Neural cell (in vitro differentiated cells): ENCODE measurements at regions not wholly inside any gene's neighbourhood (a gene's known extent, or its start where the extent isn't known, plus 50 kb on each side); places are given as distances from the start of the nearest gene placed in this dataset.

Experiments used
- H2AFZ ChIP-seq: fragments of 200-600, 300-800 bp; sonication (generic), shearing (Covaris generic); 2 replicates; pipeline ENCODE4 v1.6.0; 2014; ENCODE audit warnings: low read depth, mild to moderate bottlenecking, antibody characterized with exemption, low read length, moderate library complexity
- H3F3A ChIP-seq: fragments of 200-600 bp; shearing (Covaris generic); 2 replicates; pipeline ENCODE4 v1.6.1; 2016; ENCODE audit warnings: mild to moderate bottlenecking, moderate library complexity, mixed read lengths, antibody characterized with exemption, low read length; ENCODE audit not compliant: insufficient read depth, poor library complexity, severe bottlenecking
- H3K27ac ChIP-seq: fragments of 200-600, 300-800 bp; sonication (generic), shearing (Covaris generic); 2 replicates; pipeline ENCODE4 v1.5.1; 2014; ENCODE audit warnings: mild to moderate bottlenecking, low read length, moderate library complexity
- H3K27me3 ChIP-seq: fragments of 300-800, 200-600 bp; sonication (generic), shearing (Covaris generic); 2 replicates; pipeline ENCODE4 v1.6.0; 2014; ENCODE audit warnings: mild to moderate bottlenecking, low read depth, low read length, moderate library complexity; ENCODE audit not compliant: insufficient read depth
- H3K36me3 ChIP-seq: fragments of 300-800, 200-600 bp; sonication (generic), shearing (Covaris generic); 2 replicates; pipeline ENCODE4 v1.5.1; 2014; ENCODE audit warnings: mild to moderate bottlenecking, antibody characterized with exemption, low read length, moderate library complexity; ENCODE audit not compliant: insufficient read depth
- H3K4me2 ChIP-seq: fragments of 300-800, 200-600 bp; sonication (generic), shearing (Covaris generic); 2 replicates; pipeline ENCODE4 v1.6.0; 2014; ENCODE audit warnings: mild to moderate bottlenecking, low read length
- H3K4me3 ChIP-seq: fragments of 300-800, 200-600 bp; sonication (generic), shearing (Covaris generic); 2 replicates; pipeline ENCODE4 v1.5.1; 2014; ENCODE audit warnings: mild to moderate bottlenecking, low read length, moderate library complexity
- H3K79me2 ChIP-seq: fragments of 200-600 bp; shearing (Covaris generic); replicated peaks from 2 replicates; pipeline ENCODE4 v1.6.0; 2014; ENCODE audit warnings: mild to moderate bottlenecking, low read length, moderate library complexity; ENCODE audit not compliant: insufficient read depth
- H3K9ac ChIP-seq: fragments of 300-800, 200-600 bp; sonication (generic), shearing (Covaris generic); 2 replicates; pipeline ENCODE4 v1.6.1; 2016; ENCODE audit warnings: mild to moderate bottlenecking, low read length, mixed read lengths
- H3K9me2 ChIP-seq: fragments of 200-600 bp; shearing (Covaris generic); 2 replicates; pipeline ENCODE4 v1.6.1; 2016; ENCODE audit warnings: mild to moderate bottlenecking, low read length, mixed read lengths; ENCODE audit not compliant: insufficient read depth
- H3K9me3 ChIP-seq: fragments of 200-600, 300-800 bp; sonication (generic), shearing (Covaris generic); 2 replicates; pipeline ENCODE4 v1.6.1; 2016; ENCODE audit warnings: mild to moderate bottlenecking, mixed run types, low read length, moderate library complexity, mixed read lengths
- H4K20me1 ChIP-seq: fragments of 200-600 bp; shearing (Covaris generic); 2 replicates; pipeline ENCODE4 v1.6.1; 2016; ENCODE audit warnings: mild to moderate bottlenecking, mixed run types; ENCODE audit not compliant: insufficient read depth
- EP300 ChIP-seq: fragments of 450-650 bp; conservative IDR thresholded peaks from 2 replicates; pipeline ENCODE4 v1.6.1; 2014; ENCODE audit warnings: antibody characterized with exemption, mild to moderate bottlenecking, moderate library complexity; ENCODE audit not compliant: poor library complexity, severe bottlenecking
- EZH2 ChIP-seq: fragments of 200-600, 300-800 bp; shearing (Covaris generic), sonication (generic); IDR thresholded peaks from 2 replicates; pipeline ENCODE4 v1.6.1; 2014; ENCODE audit warnings: antibody characterized with exemption, low read length, borderline replicate concordance, mild to moderate bottlenecking; ENCODE audit not compliant: insufficient read depth, poor library complexity, severe bottlenecking
- MXI1 ChIP-seq: fragments of 450-650 bp; conservative IDR thresholded peaks from 2 replicates; pipeline ENCODE4 v1.6.1; 2014; ENCODE audit warnings: antibody characterized with exemption, mild to moderate bottlenecking; ENCODE audit not compliant: poor library complexity, severe bottlenecking
- RAD21 ChIP-seq: fragments of 450-650 bp; conservative IDR thresholded peaks from 2 replicates; pipeline ENCODE4 v1.6.1; 2014; ENCODE audit warnings: antibody characterized with exemption, mild to moderate bottlenecking, moderate library complexity
- SMC3 ChIP-seq: fragments of 450-650 bp; conservative IDR thresholded peaks from 2 replicates; pipeline ENCODE4 v1.6.1; 2014; ENCODE audit warnings: antibody characterized with exemption, mild to moderate bottlenecking, moderate library complexity; ENCODE audit not compliant: poor library complexity
- TF ChIP-seq, protein P1 (sequence below): IDR thresholded peaks from 2 replicates; pipeline ENCODE4 v1.6.1; 2012; ENCODE audit warnings: borderline replicate concordance
- TF ChIP-seq, protein P2 (sequence below): fragments of 450-650 bp; IDR thresholded peaks from 2 replicates; pipeline ENCODE4 v1.5.1; 2014; ENCODE audit warnings: antibody characterized with exemption, mild to moderate bottlenecking, moderate library complexity; ENCODE audit not compliant: poor library complexity, severe bottlenecking

DNA sequence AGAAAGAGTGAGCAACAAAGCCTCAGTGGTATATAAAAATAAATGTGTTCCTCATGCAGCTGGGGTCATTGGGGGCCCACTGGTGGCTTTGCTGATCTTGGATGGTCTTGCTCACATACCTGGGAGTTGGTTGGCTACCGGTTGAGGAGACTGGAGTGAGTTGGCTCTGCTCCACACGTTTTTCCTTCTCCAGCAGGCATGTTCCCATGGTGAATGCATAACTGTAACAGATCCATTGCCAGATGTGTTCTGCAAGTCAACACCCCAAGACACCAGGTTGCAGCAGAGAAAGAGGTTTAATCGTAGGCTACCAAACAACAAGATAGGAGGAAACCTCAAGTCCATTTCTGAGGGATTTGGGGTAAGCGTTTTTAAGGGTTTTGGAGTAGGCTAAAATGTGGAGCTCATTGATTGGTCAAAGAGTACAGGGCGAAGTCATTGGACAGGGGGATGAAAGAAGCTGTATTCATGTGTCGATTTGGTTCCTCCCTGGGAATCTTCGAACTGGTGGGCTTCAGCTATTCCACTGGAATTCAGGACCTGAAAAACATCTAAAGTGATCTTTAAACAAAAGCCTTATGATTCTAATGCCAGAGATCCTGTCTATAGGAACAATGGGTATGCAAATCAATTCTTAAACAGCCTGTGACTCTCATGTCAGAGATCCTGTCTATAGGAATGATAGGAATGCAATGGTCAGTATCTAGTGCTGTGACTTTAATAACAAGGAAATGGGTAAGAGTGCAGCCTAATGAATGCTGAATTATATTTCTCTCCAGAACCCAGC, 467.5 kb upstream of the C16orf82 start:
- H3K27me3 ChIP-seq, result no peaks in the 10 kb centered on the region
- no peak overlapping the region for H2AFZ ChIP-seq
- H3K79me2 ChIP-seq, result no peaks in the 10 kb centered on the region
- H3K27ac ChIP-seq, result no peak overlapping the region
- H3K4me2 ChIP-seq, result no peak overlapping the region
- H3K9ac ChIP-seq, result no peak overlapping the region
- no peaks in the 10 kb centered on the region for H3K9me2 ChIP-seq
- no peak overlapping the region for H3K4me3 ChIP-seq
- H3K9me3 ChIP-seq, result no peaks in the 10 kb centered on the region
- H3K36me3 ChIP-seq, result no peaks in the 10 kb centered on the region
- H3F3A ChIP-seq, result no peaks in the 10 kb centered on the region
- no peaks in the 10 kb centered on the region for H4K20me1 ChIP-seq
- TF ChIP-seq EZH2, result no peak

DNA sequence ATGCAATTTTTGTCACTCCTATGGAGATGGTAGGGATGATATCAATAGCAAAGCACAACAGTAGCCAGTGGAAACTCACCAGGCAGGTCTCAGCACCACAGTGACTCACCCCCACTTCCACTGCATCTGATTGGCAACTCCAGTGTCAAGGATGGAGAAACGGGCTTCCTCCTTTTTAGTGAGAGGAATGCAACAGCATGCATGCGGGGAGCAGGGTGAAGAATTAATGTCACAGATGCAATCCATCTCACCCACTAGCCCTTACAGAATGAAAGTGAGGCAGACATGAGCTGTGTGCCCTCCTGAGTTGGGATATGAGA, 467.0 kb upstream of the C16orf82 start:
- H3K79me2 ChIP-seq, result no peaks in the 10 kb centered on the region

More for the DNA sequence above, 467.0 kb upstream of the C16orf82 start:
- Histone ChIP-seq H3K9ac (no peak overlapping the region), H3K4me3 (no peak overlapping the region), H4K20me1 (no peaks in the 10 kb centered on the region), H2AFZ (no peak overlapping the region), H3K9me3 (no peaks in the 10 kb centered on the region), H3K27me3 (no peaks in the 10 kb centered on the region), H3K36me3 (no peaks in the 10 kb centered on the region), H3K9me2 (no peaks in the 10 kb centered on the region), H3K4me2 (no peak overlapping the region), H3F3A (no peaks in the 10 kb centered on the region), H3K27ac (no peak overlapping the region)
- TF ChIP-seq EP300, result no peak
- TF ChIP-seq MXI1, result no peak
- no peak for TF ChIP-seq EZH2
- no peak for TF ChIP-seq SMC3
- TF ChIP-seq, protein P1, sequence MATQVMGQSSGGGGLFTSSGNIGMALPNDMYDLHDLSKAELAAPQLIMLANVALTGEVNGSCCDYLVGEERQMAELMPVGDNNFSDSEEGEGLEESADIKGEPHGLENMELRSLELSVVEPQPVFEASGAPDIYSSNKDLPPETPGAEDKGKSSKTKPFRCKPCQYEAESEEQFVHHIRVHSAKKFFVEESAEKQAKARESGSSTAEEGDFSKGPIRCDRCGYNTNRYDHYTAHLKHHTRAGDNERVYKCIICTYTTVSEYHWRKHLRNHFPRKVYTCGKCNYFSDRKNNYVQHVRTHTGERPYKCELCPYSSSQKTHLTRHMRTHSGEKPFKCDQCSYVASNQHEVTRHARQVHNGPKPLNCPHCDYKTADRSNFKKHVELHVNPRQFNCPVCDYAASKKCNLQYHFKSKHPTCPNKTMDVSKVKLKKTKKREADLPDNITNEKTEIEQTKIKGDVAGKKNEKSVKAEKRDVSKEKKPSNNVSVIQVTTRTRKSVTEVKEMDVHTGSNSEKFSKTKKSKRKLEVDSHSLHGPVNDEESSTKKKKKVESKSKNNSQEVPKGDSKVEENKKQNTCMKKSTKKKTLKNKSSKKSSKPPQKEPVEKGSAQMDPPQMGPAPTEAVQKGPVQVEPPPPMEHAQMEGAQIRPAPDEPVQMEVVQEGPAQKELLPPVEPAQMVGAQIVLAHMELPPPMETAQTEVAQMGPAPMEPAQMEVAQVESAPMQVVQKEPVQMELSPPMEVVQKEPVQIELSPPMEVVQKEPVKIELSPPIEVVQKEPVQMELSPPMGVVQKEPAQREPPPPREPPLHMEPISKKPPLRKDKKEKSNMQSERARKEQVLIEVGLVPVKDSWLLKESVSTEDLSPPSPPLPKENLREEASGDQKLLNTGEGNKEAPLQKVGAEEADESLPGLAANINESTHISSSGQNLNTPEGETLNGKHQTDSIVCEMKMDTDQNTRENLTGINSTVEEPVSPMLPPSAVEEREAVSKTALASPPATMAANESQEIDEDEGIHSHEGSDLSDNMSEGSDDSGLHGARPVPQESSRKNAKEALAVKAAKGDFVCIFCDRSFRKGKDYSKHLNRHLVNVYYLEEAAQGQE, result no peak
- TF ChIP-seq, protein P2, sequence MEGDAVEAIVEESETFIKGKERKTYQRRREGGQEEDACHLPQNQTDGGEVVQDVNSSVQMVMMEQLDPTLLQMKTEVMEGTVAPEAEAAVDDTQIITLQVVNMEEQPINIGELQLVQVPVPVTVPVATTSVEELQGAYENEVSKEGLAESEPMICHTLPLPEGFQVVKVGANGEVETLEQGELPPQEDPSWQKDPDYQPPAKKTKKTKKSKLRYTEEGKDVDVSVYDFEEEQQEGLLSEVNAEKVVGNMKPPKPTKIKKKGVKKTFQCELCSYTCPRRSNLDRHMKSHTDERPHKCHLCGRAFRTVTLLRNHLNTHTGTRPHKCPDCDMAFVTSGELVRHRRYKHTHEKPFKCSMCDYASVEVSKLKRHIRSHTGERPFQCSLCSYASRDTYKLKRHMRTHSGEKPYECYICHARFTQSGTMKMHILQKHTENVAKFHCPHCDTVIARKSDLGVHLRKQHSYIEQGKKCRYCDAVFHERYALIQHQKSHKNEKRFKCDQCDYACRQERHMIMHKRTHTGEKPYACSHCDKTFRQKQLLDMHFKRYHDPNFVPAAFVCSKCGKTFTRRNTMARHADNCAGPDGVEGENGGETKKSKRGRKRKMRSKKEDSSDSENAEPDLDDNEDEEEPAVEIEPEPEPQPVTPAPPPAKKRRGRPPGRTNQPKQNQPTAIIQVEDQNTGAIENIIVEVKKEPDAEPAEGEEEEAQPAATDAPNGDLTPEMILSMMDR, result no peak
- TF ChIP-seq RAD21, result no peak
